Peyer's patch (tissue), 4 donors: ENCODE measurements at regions not wholly inside any gene's neighbourhood (a gene's known extent, or its start where the extent isn't known, plus 50 kb on each side); places are given as distances from the start of the nearest gene placed in this dataset.

Experiments
- DNase-seq, 3 donors: peaks; one replicate each; pipeline ENCODE4 v3.0.0-alpha.2; 2017 to 2019
- H3K27ac ChIP-seq, 4 donors: fragments of 200-600 bp; sonication (generic); one replicate each; pipeline ENCODE4 v1.5.1; 2016 to 2019
- H3K27me3 ChIP-seq, 2 donors: fragments of 200-600 bp; sonication (generic); one replicate each; pipeline ENCODE4 v1.5.1; 2019
- H3K36me3 ChIP-seq, 3 donors: fragments of 200-600 bp; sonication (generic); one replicate each; pipeline ENCODE4 v1.5.1; 2016 to 2019
- H3K4me1 ChIP-seq, 4 donors: fragments of 200-600 bp; sonication (generic); one replicate each; pipeline ENCODE4 v1.5.1; 2016 to 2019
- H3K4me3 ChIP-seq, 4 donors: fragments of 200-600 bp; sonication (generic); 1 replicate in 3 of 4; 2 replicates in 1 of 4; pipeline ENCODE4 v1.5.1; 2016 to 2019; ENCODE audit warnings: mild to moderate bottlenecking in 1 of 4
- H3K9me3 ChIP-seq, 4 donors: fragments of 200-600 bp; sonication (generic); one replicate each; pipeline ENCODE4 v1.5.1; 2016 to 2019; ENCODE audit warnings: mild to moderate bottlenecking in 1 of 4
- POLR2A ChIP-seq, 2 donors: fragments of 450-650 bp; IDR thresholded peaks; one replicate each; pipeline ENCODE4 v1.5.1; 2017; ENCODE audit warnings: antibody characterized with exemption in 2 of 2, mild to moderate bottlenecking in 2 of 2, moderate library complexity in 2 of 2
- TF ChIP-seq, protein P1 (sequence below), 6 experiments: fragments of 450-650 bp in 4 of 6; fragments of 200-600 bp in 2 of 6; sonication (generic) in 1 of 6; IDR thresholded peaks; one replicate each; pipeline ENCODE4 v1.5.1; 2017 to 2019; ENCODE audit warnings: antibody characterized with exemption in 6 of 6, mild to moderate bottlenecking in 3 of 6, moderate library complexity in 1 of 6

DNA sequence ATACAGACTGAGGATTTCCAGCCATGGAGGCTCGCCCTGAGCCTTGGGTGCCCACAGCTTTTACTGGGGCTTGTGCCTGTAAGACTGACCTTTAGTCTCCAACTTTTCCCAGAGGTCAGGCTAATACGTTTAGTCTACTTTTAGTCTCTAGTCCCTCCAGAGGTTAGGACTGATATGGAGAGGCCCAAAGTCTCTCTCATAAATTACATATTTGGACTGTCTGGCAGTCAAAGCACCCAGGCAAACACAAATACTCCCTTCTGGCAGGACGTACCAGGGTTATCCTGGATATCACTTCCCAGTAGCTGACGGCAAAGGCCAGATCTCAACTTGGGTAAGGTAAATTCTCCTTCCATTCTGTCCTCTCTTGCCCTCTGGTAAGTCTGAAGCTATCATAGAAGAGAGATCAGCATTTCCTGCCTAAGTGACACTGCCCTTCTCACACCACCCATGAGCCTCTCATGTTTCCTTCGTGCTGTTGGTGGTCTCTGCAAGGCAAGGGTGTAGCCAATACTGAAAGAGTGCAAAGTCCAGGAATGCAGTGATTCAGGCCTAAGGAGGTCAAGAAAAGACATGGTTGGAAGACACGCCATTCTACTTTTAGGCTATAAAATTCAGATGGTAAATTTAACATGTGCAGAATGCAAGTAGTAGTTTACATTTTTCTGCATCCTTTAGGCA is 69.3 kb upstream of the NEDD4L start:
- TF ChIP-seq POLR2A (IDR thresholded peaks at IDR 0.05), result no peak
- TF ChIP-seq, protein P1, sequence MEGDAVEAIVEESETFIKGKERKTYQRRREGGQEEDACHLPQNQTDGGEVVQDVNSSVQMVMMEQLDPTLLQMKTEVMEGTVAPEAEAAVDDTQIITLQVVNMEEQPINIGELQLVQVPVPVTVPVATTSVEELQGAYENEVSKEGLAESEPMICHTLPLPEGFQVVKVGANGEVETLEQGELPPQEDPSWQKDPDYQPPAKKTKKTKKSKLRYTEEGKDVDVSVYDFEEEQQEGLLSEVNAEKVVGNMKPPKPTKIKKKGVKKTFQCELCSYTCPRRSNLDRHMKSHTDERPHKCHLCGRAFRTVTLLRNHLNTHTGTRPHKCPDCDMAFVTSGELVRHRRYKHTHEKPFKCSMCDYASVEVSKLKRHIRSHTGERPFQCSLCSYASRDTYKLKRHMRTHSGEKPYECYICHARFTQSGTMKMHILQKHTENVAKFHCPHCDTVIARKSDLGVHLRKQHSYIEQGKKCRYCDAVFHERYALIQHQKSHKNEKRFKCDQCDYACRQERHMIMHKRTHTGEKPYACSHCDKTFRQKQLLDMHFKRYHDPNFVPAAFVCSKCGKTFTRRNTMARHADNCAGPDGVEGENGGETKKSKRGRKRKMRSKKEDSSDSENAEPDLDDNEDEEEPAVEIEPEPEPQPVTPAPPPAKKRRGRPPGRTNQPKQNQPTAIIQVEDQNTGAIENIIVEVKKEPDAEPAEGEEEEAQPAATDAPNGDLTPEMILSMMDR (IDR thresholded peaks at IDR 0.05), result no peak
- DNase-seq, result peak in 1 of 3 donors; percentile 51
- H3K4me3 ChIP-seq, result no peak overlapping the region
- H3K4me1 ChIP-seq, result no peaks in the 10 kb centered on the region
- peak overlapping the region in 1 of 4 donors; percentile 63 for H3K27ac ChIP-seq
- no peaks in the 10 kb centered on the region for H3K36me3 ChIP-seq
- H3K27me3 ChIP-seq, result no peaks in the 10 kb centered on the region
- H3K9me3 ChIP-seq, result no peaks in the 10 kb centered on the region

DNA sequence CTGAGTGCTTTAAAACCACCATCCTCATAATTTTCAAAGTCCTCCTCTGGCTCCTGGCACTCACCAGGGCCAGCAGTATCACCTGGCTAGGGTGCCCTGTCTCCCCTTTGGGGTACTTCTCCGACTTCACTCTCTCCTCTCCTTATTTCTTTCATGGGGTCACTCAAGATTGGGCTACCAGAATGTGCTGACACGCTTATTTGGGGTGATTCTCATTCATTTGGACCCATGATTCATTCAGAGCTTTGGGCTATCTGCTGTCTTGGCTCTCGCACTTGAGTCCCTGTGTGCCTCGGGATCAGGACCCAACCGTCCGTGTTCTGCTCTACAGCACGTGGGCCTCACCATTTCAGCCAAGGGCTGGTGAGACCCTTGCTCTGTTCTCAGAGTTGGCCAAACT is 70.1 kb upstream of the NEDD4L start:
- Histone ChIP-seq H3K9me3 (no peaks in the 10 kb centered on the region), H3K4me3 (no peak overlapping the region), H3K27me3 (no peaks in the 10 kb centered on the region), H3K36me3 (no peaks in the 10 kb centered on the region), H3K27ac (no peak overlapping the region), H3K4me1 (no peaks in the 10 kb centered on the region)
- TF ChIP-seq, protein P1 (IDR thresholded peaks at IDR 0.05), result no peak
- TF ChIP-seq POLR2A (IDR thresholded peaks at IDR 0.05), result no peak
- no peak for DNase-seq

DNA sequence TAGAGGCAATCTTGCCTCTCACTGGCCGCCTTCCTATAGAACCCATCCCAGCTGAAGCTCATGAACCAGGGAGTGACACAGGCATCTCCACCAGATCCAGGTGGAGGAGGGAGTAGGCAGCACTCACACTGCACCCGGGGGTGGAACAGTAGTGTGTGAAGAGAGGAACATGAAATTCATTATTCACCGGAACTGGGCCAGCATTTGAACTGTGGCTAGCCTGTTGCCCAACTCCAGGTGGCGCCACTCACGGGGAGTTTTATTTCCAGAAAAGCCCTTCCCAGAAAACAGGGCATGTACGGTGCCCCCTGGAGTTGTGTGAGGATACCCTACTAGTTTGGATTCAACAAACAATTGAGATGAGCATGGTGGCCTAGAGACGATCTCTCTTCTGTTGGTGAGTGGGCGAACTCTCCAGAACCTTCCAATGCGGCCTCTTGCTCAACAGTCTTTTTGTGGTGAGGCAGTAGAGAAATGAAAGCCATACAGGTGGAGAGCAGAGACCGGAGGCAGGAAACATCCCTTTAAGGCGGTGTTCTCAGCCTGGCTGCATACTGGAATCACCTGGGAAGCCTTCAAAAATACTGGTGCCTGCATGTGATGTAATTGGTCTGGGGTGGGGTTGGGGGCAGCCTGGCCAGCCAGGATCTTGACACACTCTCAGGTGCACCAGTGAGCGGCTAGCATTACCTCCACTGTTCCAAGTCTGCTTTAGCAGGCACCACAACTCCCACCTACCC is 73.5 kb upstream of the NEDD4L start:
- TF ChIP-seq, protein P1 (IDR thresholded peaks at IDR 0.05), result peak in 4 of 6 experiments; percentile 9 to 35 (median 26)
- TF ChIP-seq POLR2A (IDR thresholded peaks at IDR 0.05), result no peak
- no peak overlapping the region for H3K27ac ChIP-seq
- no peaks in the 10 kb centered on the region for H3K9me3 ChIP-seq
- no peaks in the 10 kb centered on the region for H3K36me3 ChIP-seq
- H3K4me3 ChIP-seq, result no peak overlapping the region
- no peaks in the 10 kb centered on the region for H3K4me1 ChIP-seq
- H3K27me3 ChIP-seq, result no peaks in the 10 kb centered on the region
- no peak for DNase-seq

DNA sequence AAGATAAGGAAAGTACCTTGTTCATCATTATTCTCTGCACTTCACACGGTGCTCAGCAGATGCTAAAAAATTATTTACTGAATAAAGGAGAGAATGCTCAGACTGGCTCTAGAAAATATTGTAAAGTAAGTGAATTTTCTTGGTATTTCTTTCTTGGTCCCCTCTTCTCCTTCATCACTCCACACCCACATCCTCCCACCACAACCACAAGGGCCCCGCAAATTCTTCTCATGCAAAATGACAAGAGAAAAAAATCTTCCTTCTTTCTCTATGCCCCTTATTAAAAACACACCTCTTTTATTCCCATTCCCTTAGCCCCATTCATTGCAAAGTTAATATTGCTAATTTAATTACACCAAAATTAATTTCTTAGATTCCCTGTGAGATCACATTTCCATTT is 74.2 kb upstream of the NEDD4L start:
- H3K36me3 ChIP-seq, result no peaks in the 10 kb centered on the region
- no peaks in the 10 kb centered on the region for H3K9me3 ChIP-seq
- no peak for DNase-seq
- no peaks in the 10 kb centered on the region for H3K27me3 ChIP-seq
- H3K27ac ChIP-seq, result no peak overlapping the region
- H3K4me3 ChIP-seq, result no peak overlapping the region
- no peaks in the 10 kb centered on the region for H3K4me1 ChIP-seq
- no peak for TF ChIP-seq POLR2A (IDR thresholded peaks at IDR 0.05)
- TF ChIP-seq, protein P1 (IDR thresholded peaks at IDR 0.05), result no peak

DNA sequence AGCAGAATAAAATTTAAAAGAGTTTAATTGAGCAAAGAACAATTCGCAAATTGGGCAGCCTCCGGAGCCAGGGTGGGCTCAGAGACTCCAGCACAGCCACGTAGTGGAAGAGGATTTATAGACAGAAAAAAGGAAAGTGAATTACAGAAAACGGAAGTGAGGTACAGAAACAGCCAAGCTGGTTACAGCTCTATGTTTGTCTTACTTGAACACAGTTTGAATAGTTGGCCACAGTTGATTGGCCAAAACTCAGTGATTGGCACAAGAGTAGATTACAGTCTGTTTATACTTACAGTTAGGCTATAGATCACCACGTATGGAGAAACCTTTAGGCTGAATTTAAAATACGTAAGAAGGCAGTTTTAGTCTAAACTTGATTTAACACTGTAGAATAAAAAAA is 78.8 kb upstream of the NEDD4L start:
- no peak overlapping the region for H3K27ac ChIP-seq
- H3K4me3 ChIP-seq, result no peak overlapping the region
- H3K36me3 ChIP-seq, result no peaks in the 10 kb centered on the region

More for the DNA sequence above, 78.8 kb upstream of the NEDD4L start:
- H3K9me3 ChIP-seq, result no peaks in the 10 kb centered on the region
- no peaks in the 10 kb centered on the region for H3K4me1 ChIP-seq
- no peaks in the 10 kb centered on the region for H3K27me3 ChIP-seq
- no peak for DNase-seq
- no peak for TF ChIP-seq POLR2A (IDR thresholded peaks at IDR 0.05)
- TF ChIP-seq, protein P1 (IDR thresholded peaks at IDR 0.05), result no peak
